NCI-H748 (cell line): ENCODE measurements at regions not wholly inside any gene's neighbourhood (a gene's known extent, or its start where the extent isn't known, plus 50 kb on each side); places are given as distances from the start of the nearest gene placed in this dataset.

ENCODE experiments used
- DNase-seq: peaks from one replicate; lab custom pipeline; 2025; ENCODE audit not compliant: unreplicated experiment; lab: John Stamatoyannopoulos, UW

DNA sequence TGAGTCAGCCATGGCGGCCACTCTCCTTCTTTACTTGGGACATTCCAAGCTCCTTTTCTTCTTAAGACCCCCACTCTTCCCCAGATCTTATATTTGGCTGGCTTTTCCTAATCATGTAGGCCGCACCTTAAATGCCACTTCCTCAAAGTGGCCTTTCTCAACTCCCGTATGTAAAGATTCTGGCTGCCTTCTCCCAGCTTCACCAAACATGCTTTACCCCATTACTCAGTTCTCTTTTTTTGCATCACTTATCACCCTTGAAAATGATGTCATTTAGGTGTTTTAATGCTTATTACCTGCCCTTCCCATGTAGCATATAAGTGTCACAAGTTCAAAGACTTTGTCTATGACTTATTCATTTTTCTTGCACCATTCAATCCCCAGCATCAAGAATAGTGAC is 810.1 kb upstream of the CELF2 start:
- no peak for DNase-seq

DNA sequence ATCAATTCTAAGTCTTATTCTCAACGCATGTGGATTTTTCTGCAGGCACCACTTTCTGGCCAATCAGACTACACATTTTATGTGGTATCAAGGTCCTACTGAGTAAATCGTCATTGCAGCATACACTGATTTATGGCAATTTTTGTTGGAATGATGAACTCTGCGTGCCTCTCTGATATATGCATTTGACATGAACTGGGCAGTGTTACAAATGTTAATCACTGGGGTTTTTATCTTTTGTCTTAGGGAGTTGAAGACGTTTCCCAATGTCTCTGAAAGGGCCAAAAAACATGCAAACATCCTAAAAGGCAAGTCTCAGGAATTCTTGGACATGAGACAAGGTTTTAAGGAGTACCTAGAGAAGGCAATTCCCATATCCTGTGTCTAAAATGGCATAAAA is 809.5 kb upstream of the CELF2 start:
- no peak for DNase-seq

DNA sequence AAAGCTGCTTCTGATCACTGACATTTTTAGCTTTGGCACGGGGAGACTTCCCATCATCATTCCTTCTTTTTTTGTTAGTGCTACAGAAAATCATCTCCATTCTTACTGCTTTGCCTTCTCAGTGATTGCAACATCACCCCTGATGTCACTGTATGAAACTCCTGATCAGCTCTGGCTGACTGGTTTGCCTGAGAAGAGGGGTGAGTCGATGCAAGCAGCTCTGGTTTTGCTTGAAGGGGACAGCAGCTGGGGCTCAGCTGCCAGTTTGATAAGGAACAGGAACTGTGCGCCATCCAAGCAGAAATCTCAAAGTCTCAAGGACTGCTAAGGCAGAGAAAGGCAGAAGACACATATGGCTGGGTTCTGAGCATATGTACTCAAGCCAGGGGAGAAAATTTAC is 808.5 kb upstream of the CELF2 start:
- no peak for DNase-seq

GRCh38 chr10:10211409-10211808 is 806.3 kb upstream of the CELF2 start:
- DNase-seq = no peak

DNA sequence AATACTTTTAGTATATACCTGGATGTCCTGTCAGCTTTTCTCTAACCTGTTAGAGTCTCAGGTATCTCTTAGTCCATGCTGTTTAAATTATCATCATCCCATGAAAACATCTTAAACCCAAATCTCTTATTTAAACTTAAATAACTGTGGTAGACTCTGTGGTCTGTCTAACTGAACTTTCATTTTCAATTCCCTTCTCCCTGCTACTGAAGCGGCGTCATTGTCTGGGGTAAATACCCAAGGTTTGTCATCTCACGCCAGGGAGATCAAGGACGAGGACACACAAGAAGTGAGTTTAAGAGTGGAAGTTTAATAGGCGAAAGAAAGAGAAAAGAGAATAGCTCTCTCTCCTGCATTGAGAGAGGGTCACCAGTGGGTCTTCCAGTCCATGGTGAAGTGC is 804.4 kb upstream of the CELF2 start:
- no peak for DNase-seq

DNA sequence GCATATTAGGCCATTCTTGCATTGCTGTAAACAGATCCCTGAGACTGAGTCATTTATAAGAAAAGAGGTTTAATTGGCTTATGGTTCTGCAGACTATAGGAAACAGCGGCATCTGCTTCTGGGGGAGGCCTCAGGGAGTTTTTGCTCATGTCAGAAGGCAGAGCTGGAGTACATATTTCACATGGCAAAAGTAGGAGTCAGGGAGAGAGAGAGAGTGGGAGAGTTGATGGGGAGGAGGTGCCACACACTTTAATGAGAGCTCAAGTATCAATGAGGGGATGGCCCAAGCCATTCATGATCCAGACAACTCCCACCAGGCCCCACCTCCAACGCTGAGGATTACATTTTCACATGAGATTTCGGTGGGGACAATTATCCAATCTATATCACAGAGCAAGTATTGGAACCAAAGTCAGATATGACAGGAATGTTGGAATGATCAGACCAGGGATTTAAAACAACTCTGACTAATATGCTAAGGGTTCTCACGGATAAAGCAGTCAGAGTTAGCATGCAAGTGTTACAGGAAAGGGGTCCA is 795.3 kb upstream of the CELF2 start:
- no peak for DNase-seq

DNA sequence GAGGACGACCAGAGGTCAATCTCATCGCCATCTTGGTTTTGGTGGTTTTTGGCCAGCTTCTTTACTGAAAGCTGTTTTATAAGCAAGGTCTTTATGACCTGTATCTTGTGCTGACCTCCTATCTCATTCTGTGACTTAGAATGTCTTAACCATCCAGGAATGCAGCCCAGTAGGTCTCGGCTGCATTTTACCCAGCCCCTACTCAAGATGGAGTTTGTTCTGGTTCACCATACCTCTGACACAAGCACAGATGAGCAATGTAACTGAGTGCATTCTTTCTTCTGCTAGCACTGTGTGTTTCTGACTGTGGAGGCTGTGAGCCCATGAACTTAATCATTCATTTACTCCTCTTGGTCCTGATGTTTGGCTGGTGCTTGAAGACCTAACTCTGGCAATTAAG is 794.5 kb upstream of the CELF2 start:
- no peak for DNase-seq

DNA sequence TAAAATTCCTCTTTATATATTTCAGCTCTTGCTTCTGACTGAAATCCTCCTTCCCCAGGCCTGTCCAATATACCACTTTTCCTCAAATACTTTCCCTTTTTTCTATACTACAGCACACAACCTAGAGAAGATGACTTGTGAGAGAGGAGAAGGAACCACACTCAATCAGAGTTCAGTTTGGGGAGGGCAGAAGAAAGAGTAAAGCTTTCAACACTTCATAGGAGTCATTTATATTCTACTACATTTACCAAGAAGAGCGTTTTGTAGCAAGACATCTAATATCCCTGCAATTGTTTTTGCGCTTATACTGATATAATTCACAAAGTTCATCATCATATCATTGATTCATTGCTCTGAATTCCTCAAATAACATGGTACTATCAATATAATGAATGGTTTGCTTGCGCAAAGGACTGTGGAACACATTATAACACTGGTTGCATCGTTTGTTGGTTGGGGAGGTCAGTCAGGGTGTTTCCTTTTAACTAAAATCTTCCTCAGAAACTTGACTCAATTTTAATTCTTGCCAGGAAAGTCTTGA is 792.5 kb upstream of the CELF2 start:
- no peak for DNase-seq

GRCh38 chr10:10233229-10233628 is 784.4 kb upstream of the CELF2 start:
- no peak for DNase-seq

DNA sequence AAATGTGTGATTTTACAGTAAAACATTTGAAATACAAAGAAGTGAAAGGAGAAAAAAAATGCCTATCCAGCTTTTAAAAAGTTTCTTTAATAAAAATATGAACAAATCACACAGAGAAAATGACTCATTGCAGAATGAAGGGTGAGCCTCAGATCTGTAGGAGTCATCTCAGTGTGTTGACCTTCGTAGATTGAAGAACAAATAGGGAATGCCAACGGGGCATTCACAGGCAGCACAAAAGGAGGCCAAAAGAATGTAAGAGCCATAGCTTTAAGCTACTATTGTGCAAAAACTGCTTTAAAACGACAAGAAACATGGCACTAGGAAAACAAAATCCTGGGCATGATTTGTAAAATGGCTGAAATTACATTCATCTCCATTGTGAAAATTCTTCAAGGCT is 782.7 kb upstream of the CELF2 start:
- DNase-seq = no peak

DNA sequence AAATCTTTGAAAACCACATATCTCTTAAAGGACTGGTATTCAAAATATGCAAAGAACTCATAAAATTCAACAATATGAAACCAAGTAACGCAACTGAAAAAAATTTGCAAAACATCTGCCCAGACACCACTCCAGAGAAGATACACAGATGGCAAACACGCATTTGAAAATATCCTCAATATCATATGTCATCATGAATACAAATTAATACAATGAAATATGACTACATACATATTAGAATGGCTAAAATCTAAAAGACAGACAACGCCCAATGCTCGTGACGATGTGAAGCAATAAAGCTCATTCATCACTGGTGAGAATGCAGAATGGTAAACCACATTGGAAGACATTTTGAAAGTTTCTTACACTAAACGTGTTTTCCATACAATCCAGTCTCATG is 770.1 kb upstream of the CELF2 start:
- no peak for DNase-seq

DNA sequence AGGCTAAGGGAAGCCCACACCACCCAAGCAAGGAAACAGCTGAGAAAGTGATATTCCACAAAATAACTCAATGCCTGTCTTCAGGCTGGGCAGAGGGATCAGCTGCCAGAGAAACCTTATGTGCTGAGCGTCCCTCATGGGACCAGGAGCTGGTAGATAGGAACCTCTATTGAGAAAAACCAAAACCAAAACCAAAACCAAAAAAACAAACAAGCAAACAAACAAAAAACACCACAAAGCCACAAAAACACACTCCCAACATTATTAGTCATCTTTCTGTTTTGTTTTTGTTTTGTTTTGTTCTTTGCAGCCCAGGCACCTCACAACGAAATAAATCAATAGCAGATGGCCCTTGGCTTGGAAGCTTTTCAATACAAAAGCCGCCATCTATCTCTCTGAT is 760.8 kb upstream of the CELF2 start:
- no peak for DNase-seq

- no peak for DNase-seq
These were observed 758.7 kb upstream of the CELF2 start for GRCh38 chr10:10259013-10259412.

GRCh38 chr10:10270126-10271050 is 747.3 kb upstream of the CELF2 start:
- DNase-seq = no peak

- no peak for DNase-seq
These were observed 746.0 kb upstream of the CELF2 start for GRCh38 chr10:10271639-10272192.

DNA sequence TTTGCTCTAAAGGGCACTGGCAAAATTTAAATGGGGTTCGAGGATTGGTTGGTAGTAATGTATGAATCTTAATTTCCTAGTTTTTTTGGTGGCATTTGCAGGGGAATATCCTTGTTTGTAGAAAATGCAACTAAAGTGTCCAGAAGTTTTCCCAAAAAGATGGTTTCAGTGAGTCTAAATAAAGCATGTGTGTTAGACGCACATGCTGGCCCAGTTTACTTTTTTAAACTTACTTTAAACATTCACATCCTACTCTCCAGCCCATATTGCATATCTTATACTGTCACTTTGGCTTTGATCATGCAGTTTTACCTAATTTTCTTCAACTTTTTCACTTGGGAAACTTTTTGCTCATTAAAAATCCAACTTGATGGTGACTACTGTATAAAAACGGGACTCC is 744.0 kb upstream of the CELF2 start:
- no peak for DNase-seq

GRCh38 chr10:10279906-10280305 is 737.8 kb upstream of the CELF2 start:
- DNase-seq = no peak

DNA sequence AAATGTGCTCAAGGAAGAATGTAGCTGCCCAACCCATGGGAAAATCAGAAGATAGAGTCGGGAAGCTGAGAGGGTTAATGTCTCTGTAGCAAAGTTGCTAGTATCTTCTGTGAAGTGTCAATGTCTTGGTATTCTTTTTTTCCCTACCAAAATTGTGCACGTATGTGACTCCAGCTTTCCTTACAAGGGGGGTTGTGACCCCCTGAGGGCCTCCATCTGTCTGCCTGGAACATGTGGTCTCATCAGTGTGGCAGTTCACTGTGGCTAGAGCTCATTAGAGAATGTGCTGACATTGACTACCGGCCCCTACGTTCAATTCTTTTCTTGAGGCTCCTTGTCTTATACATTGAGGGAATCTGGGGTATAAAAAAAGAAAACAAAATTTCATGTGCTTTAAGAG is 725.2 kb upstream of the CELF2 start:
- DNase-seq = no peak

DNA sequence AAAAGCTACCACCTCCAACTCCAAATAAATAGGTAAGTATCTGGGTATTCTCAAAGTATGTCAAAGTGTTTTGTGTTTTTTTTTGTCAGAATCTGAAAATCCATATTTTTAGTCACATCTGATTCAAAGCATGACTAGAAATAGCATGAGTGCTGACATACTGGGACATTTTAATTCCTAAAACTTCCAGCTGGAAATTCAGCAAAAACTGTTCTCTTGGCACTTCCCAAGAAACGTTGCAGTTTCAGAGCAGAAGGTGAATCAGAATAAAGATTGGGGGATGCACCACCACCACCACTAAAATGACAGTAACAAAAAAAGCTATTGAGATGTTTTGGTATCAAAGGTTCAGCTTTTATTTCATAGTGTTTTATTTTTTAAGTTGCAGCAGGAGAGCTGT is 724.6 kb upstream of the CELF2 start:
- no peak for DNase-seq

- DNase-seq = no peak
These were observed 724.2 kb upstream of the CELF2 start for GRCh38 chr10:10293481-10293951.

DNA sequence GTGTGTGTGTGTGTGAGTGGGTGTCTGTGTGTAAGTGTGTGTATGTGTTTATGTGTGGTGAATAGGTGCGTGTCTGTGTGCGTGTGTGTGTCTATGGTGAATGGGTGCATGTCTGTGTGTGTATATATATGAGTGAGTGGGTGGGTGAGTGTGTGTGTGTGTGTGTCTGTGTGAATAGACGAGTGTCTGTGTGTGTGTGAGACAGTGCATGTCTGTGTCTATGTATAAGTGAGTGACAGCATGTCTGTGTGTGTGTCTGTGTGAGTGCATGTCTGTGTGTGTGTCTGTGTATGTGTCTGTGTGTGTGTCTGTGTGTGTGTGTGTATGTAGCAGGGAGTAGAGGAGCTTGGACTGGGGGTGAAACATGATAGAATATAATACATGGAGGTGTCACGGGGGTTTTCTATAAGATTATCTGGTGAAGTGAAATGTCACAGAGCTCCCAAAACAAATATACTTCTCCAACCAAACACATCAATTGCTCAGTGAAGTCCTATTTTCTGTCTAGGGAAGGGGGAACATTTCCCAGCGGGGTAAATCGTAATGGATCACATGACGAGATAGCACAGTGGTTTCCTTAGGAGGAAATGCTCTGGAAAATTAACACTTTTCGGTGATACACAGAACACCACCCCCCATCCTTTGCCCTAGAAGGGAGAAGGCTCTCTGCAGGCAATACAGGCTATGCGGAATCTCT is 723.3 kb upstream of the CELF2 start:
- DNase-seq = no peak
